GM12878 (cell line): ENCODE measurements at regions not wholly inside any gene's neighbourhood (a gene's known extent, or its start where the extent isn't known, plus 50 kb on each side); places are given as distances from the start of the nearest gene placed in this dataset.

Experiments
- ATAC-seq: fragments of 200-7000 bp; cut with Tn5 transposase; 3 replicates; pipeline ENCODE4 v1.9.1; 2020; ENCODE audit warnings: mild to moderate bottlenecking, moderate library complexity
- BruUV-seq: library from RNA; stranded (reverse); fragments of 400-500 nt; replicated peaks from 2 replicates; lab custom pipeline; 2021; lab: Mats Ljungman, UMichigan
- CTCF ChIA-PET: fragments of 300-600 bp; sonication (Branson Sonifier 250); formaldehyde crosslinking; extraction: SDS; loops from one replicate; lab custom pipeline; 2021; ENCODE audit warnings: inconsistent platforms; lab: Yijun Ruan, JAX
- POLR2A ChIA-PET: fragments of 350-600 bp; formaldehyde crosslinking; extraction: SDS; loops from one replicate; lab custom pipeline; 2021; ENCODE audit warnings: inconsistent platforms; lab: Charles Lee
- RAD21 ChIA-PET: fragments of 300-600 bp; sonication (Branson Sonifier 250); formaldehyde crosslinking; loops from one replicate; lab custom pipeline; 2023; ENCODE audit warnings: antibody characterized with exemption; ENCODE audit not compliant: unreplicated experiment; lab: Charles Lee
- SMC1A ChIA-PET: fragments of 300-600 bp; sonication (Branson Sonifier 250); formaldehyde crosslinking; loops from one replicate; lab custom pipeline; 2023; ENCODE audit not compliant: unreplicated experiment, uncharacterized antibody; lab: Charles Lee
- DNase-seq: peaks from one replicate; pipeline ENCODE4 v3.0.0-alpha.2; 2011; ENCODE audit warnings: low read depth, low spot score
- FAIRE-seq: peaks from 3 replicates; lab custom pipeline; 2011; peaks lifted over from hg19 to GRCh38; lab: Jason Lieb, UNC
- H2AFZ ChIP-seq: 2 replicates; pipeline ENCODE4 v1.6.0; 2011; ENCODE audit warnings: low read depth, low read length, control low read depth; ENCODE audit not compliant: control insufficient read depth
- H3K27ac ChIP-seq: 2 replicates; pipeline ENCODE4 v1.5.1; 2011; ENCODE audit warnings: control low read depth; ENCODE audit not compliant: control insufficient read depth, insufficient read depth
- H3K27me3 ChIP-seq, 2 experiments: replicated peaks in 1 of 2; 2 replicates each; pipeline versions ENCODE4 v1.6.0 to v1.6.1; 2011; ENCODE audit warnings: low read length in 1 of 2; ENCODE audit not compliant: control insufficient read depth in 2 of 2, insufficient read depth in 2 of 2
- H3K36me3 ChIP-seq, 2 experiments: 2 replicates each; pipeline ENCODE4 v1.5.1; 2011; ENCODE audit warnings: low read length in 1 of 2; ENCODE audit not compliant: control insufficient read depth in 2 of 2, insufficient read depth in 2 of 2
- H3K4me1 ChIP-seq: 2 replicates; pipeline ENCODE4 v1.6.1; 2011; ENCODE audit warnings: mild to moderate bottlenecking, low read length, moderate library complexity, mixed read lengths; ENCODE audit not compliant: control insufficient read depth, insufficient read depth
- H3K4me2 ChIP-seq: 2 replicates; pipeline ENCODE4 v1.6.0; 2011; ENCODE audit warnings: control low read depth; ENCODE audit not compliant: control insufficient read depth, insufficient read depth
- H3K4me3 ChIP-seq: fragments of 200-600 bp; sonication (generic); 2 replicates; pipeline ENCODE4 v1.5.1; 2016
- H3K79me2 ChIP-seq: 2 replicates; pipeline ENCODE4 v1.6.0; 2011; ENCODE audit warnings: low read length; ENCODE audit not compliant: control insufficient read depth, insufficient read depth
- H3K9ac ChIP-seq: 2 replicates; pipeline ENCODE4 v1.8.0; 2011; ENCODE audit warnings: low read length, control low read depth, mixed read lengths; ENCODE audit not compliant: control insufficient read depth, insufficient read depth
- H3K9me3 ChIP-seq: replicated peaks from 3 replicates; pipeline ENCODE4 v1.5.1; 2011; ENCODE audit warnings: mild to moderate bottlenecking, low read length; ENCODE audit not compliant: control insufficient read depth, insufficient read depth
- H4K20me1 ChIP-seq: 2 replicates; pipeline ENCODE4 v1.6.0; 2011; ENCODE audit not compliant: control insufficient read depth, insufficient read depth
- BMI1 ChIP-seq: fragments of 450-650 bp; IDR thresholded peaks from 2 replicates; pipeline ENCODE4 v1.6.1; 2016; ENCODE audit warnings: mild to moderate bottlenecking, moderate library complexity, borderline replicate concordance
- CEBPB ChIP-seq, 2 experiments: fragments of 150-350 bp in 1 of 2; IDR thresholded peaks; 2 replicates each; pipeline ENCODE4 v1.6.1; 2012 to 2014; ENCODE audit warnings: low read depth in 2 of 2, low read length in 2 of 2, borderline replicate concordance in 1 of 2, inconsistent platforms in 1 of 2
- FOS ChIP-seq: IDR thresholded peaks from 3 replicates; pipeline ENCODE4 v1.6.1; 2011; ENCODE audit warnings: borderline replicate concordance; ENCODE audit not compliant: insufficient read length; ENCODE audit errors: extremely low read depth
- IKZF1 ChIP-seq: fragments of 450-650 bp; conservative IDR thresholded peaks from 2 replicates; pipeline ENCODE4 v1.6.1; 2017; ENCODE audit warnings: antibody characterized with exemption, mild to moderate bottlenecking
- IRF4 ChIP-seq: IDR thresholded peaks from 2 replicates; pipeline ENCODE4 v1.6.1; 2011; ENCODE audit warnings: low read depth, low read length
- RELA ChIP-seq: fragments of 450-650 bp; IDR thresholded peaks from 2 replicates; pipeline ENCODE4 v1.8.0; 2014; ENCODE audit warnings: borderline replicate concordance; ENCODE audit not compliant: partially characterized antibody
- SMAD1 ChIP-seq: fragments of 450-650 bp; IDR thresholded peaks from 2 replicates; pipeline ENCODE4 v1.6.1; 2018; ENCODE audit warnings: mild to moderate bottlenecking, low read depth; ENCODE audit not compliant: partially characterized antibody
- SREBF2 ChIP-seq: IDR thresholded peaks from 2 replicates; pipeline ENCODE4 v1.6.1; 2012; ENCODE audit warnings: mild to moderate bottlenecking, low read length
- TAF1 ChIP-seq: IDR thresholded peaks from 2 replicates; pipeline ENCODE4 v1.6.1; 2011; ENCODE audit warnings: mild to moderate bottlenecking, low read depth, low read length, borderline replicate concordance
- WGBS: methylation state at CpG from one replicate; pipeline ENCODE4 v1.1.6; 2016; ENCODE audit warnings: low lambda C conversion rate; ENCODE audit not compliant: insufficient replicate concordance, insufficient coverage; ENCODE audit errors: missing lambda C conversion rate; 5-methylcytosine and 5-hydroxymethylcytosine counted together
- in situ Hi-C: fragments of 300-500 bp; cut with MboI; formaldehyde crosslinking; loops from 9 replicates; pipeline ENCODE4 v1.14.3; 2018; ENCODE audit warnings: mixed read lengths
- intact Hi-C: fragments of 100-400 bp; cut with micrococcal nuclease; formaldehyde crosslinking; loops from one replicate; pipeline ENCODE4 v1.14.2; 2022; ENCODE audit not compliant: unreplicated experiment
- TF ChIP-seq, protein P1 (sequence below): fragments of 450-650 bp; IDR thresholded peaks from 2 replicates; pipeline ENCODE4 v1.6.1; 2017; ENCODE audit warnings: low read depth, mild to moderate bottlenecking, moderate library complexity
- TF ChIP-seq, protein P2 (sequence below): fragments of 450-650 bp; IDR thresholded peaks from 2 replicates; pipeline ENCODE4 v1.6.1; 2017; ENCODE audit warnings: mild to moderate bottlenecking, moderate library complexity
- TF ChIP-seq, protein P3 (sequence below), 3 experiments: IDR thresholded peaks in 2 of 3; conservative IDR thresholded peaks in 1 of 3; 2 replicates each; pipeline ENCODE4 v1.5.1; 2011; ENCODE audit warnings: low read depth in 3 of 3, low read length in 3 of 3, mild to moderate bottlenecking in 3 of 3, control low read depth in 2 of 3, moderate library complexity in 2 of 3, inconsistent platforms in 1 of 3, mixed read lengths in 1 of 3; ENCODE audit not compliant: control insufficient read depth in 2 of 3, insufficient read depth in 1 of 3; ENCODE audit errors: extremely low read depth in 1 of 3

DNA sequence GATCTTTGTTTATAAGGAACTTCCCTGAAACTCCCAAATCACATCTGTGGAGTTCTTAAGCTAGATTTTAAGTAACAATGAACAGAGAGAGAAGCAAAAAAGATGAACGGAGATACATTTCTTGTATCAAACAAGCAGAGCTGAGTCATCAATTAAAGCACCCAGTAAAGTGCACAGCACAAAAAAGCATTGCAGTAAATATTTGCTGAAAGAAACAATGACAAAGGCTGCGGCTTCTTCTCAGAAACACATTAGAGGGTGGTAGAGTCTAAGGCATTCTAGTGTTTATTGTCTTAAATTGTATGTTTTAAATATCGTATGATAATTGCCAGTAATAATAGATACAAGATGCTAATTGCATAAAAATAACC is 941.6 kb upstream of the CHORDC1 start:
- H3K79me2 ChIP-seq = no peaks in the 10 kb centered on the region
- H3K4me2 ChIP-seq = no peak overlapping the region
- FAIRE-seq = no peak
- intact Hi-C loops = no loop called here
- no peaks in the 10 kb centered on the region for H3K27me3 ChIP-seq
- no peak overlapping the region for H3K9ac ChIP-seq
- no peak overlapping the region for H3K27ac ChIP-seq
- no peaks in the 10 kb centered on the region for H3K4me1 ChIP-seq
- ChIA-PET RAD21 (no interaction called here), CTCF (interaction anchor here (0.7 kb wide), 1 partner anchor 84 kb away, joined by 3 read pairs; no protein-coding TSS in a partner anchor), POLR2A (no interaction called here), SMC1A (no interaction called here)
- BruUV-seq = no TSS peak
- H2AFZ ChIP-seq = no peak overlapping the region
- H4K20me1 ChIP-seq = no peaks in the 10 kb centered on the region
- WGBS = 23% methylated on average over 3 of the region's 3 CpGs
- TF ChIP-seq, protein P1, sequence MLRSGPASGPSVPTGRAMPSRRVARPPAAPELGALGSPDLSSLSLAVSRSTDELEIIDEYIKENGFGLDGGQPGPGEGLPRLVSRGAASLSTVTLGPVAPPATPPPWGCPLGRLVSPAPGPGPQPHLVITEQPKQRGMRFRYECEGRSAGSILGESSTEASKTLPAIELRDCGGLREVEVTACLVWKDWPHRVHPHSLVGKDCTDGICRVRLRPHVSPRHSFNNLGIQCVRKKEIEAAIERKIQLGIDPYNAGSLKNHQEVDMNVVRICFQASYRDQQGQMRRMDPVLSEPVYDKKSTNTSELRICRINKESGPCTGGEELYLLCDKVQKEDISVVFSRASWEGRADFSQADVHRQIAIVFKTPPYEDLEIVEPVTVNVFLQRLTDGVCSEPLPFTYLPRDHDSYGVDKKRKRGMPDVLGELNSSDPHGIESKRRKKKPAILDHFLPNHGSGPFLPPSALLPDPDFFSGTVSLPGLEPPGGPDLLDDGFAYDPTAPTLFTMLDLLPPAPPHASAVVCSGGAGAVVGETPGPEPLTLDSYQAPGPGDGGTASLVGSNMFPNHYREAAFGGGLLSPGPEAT = no peak
- TF ChIP-seq IRF4 = no peak
- no peak for TF ChIP-seq CEBPB (IDR thresholded peaks at IDR 0.05; ENCODE audit: borderline replicate concordance in 1 of 2, low read depth in 2 of 2, low read length in 2 of 2)
- TF ChIP-seq SMAD1 = no peak
- TF ChIP-seq TAF1 = no peak
- no peak for TF ChIP-seq BMI1
- TF ChIP-seq, protein P2, sequence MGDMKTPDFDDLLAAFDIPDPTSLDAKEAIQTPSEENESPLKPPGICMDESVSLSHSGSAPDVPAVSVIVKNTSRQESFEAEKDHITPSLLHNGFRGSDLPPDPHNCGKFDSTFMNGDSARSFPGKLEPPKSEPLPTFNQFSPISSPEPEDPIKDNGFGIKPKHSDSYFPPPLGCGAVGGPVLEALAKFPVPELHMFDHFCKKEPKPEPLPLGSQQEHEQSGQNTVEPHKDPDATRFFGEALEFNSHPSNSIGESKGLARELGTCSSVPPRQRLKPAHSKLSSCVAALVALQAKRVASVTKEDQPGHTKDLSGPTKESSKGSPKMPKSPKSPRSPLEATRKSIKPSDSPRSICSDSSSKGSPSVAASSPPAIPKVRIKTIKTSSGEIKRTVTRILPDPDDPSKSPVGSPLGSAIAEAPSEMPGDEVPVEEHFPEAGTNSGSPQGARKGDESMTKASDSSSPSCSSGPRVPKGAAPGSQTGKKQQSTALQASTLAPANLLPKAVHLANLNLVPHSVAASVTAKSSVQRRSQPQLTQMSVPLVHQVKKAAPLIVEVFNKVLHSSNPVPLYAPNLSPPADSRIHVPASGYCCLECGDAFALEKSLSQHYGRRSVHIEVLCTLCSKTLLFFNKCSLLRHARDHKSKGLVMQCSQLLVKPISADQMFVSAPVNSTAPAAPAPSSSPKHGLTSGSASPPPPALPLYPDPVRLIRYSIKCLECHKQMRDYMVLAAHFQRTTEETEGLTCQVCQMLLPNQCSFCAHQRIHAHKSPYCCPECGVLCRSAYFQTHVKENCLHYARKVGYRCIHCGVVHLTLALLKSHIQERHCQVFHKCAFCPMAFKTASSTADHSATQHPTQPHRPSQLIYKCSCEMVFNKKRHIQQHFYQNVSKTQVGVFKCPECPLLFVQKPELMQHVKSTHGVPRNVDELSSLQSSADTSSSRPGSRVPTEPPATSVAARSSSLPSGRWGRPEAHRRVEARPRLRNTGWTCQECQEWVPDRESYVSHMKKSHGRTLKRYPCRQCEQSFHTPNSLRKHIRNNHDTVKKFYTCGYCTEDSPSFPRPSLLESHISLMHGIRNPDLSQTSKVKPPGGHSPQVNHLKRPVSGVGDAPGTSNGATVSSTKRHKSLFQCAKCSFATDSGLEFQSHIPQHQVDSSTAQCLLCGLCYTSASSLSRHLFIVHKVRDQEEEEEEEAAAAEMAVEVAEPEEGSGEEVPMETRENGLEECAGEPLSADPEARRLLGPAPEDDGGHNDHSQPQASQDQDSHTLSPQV = no peak
- no peak for TF ChIP-seq SREBF2
- TF ChIP-seq IKZF1 = no peak
- no peak for TF ChIP-seq RELA
- TF ChIP-seq FOS = no peak
- TF ChIP-seq, protein P3, sequence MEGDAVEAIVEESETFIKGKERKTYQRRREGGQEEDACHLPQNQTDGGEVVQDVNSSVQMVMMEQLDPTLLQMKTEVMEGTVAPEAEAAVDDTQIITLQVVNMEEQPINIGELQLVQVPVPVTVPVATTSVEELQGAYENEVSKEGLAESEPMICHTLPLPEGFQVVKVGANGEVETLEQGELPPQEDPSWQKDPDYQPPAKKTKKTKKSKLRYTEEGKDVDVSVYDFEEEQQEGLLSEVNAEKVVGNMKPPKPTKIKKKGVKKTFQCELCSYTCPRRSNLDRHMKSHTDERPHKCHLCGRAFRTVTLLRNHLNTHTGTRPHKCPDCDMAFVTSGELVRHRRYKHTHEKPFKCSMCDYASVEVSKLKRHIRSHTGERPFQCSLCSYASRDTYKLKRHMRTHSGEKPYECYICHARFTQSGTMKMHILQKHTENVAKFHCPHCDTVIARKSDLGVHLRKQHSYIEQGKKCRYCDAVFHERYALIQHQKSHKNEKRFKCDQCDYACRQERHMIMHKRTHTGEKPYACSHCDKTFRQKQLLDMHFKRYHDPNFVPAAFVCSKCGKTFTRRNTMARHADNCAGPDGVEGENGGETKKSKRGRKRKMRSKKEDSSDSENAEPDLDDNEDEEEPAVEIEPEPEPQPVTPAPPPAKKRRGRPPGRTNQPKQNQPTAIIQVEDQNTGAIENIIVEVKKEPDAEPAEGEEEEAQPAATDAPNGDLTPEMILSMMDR (IDR thresholded peaks at IDR 0.05 in 2 of 3, conservative IDR thresholded peaks at IDR 0.05 in 1 of 3; ENCODE audit: control insufficient read depth in 2 of 3, extremely low read depth in 1 of 3, insufficient read depth in 1 of 3, low read depth in 3 of 3, low read length in 3 of 3) = no peak
- DNase-seq = no peak
- H3K36me3 ChIP-seq = no peaks in the 10 kb centered on the region
- ATAC-seq = no peak
- no peaks in the 10 kb centered on the region for H3K9me3 ChIP-seq
- in situ Hi-C loops = no loop called here
- H3K4me3 ChIP-seq = no peak overlapping the region
